Mesothelial cell of epicardium (in vitro differentiated cells): ENCODE measurements at regions not wholly inside any gene's neighbourhood (a gene's known extent, or its start where the extent isn't known, plus 50 kb on each side); places are given as distances from the start of the nearest gene placed in this dataset.
"Not testable (repeated sequence)": the region's sequence is repeated elsewhere in the genome, so short reads cannot be mapped to it uniquely, and the experiment has no call there.

Source experiments
- DNase-seq, 2 experiments: peaks; one replicate each; pipeline ENCODE4 v3.0.0; 2021; ENCODE audit warnings: low spot score in 2 of 2; ENCODE audit not compliant: unreplicated experiment in 2 of 2
- H3K27ac Mint-ChIP-seq: 2 replicates; pipeline ENCODE4 v1.8.0; 2021; ENCODE audit warnings: mixed read lengths
- H3K27me3 Mint-ChIP-seq: 2 replicates; pipeline ENCODE4 v1.8.0; 2021; ENCODE audit warnings: low read depth, mixed read lengths
- H3K36me3 Mint-ChIP-seq: 2 replicates; pipeline ENCODE4 v1.8.0; 2021; ENCODE audit warnings: mixed read lengths
- H3K4me1 Mint-ChIP-seq: 2 replicates; pipeline ENCODE4 v1.8.0; 2021; ENCODE audit warnings: mixed read lengths
- H3K4me3 Mint-ChIP-seq: 2 replicates; pipeline ENCODE4 v1.8.0; 2021; ENCODE audit warnings: mild to moderate bottlenecking, moderate library complexity, mixed read lengths
- H3K9me3 Mint-ChIP-seq: 2 replicates; pipeline ENCODE4 v1.8.0; 2021; ENCODE audit warnings: mixed read lengths
- CTCF ChIP-seq: fragments of 200-600 bp; sonication (generic); IDR thresholded peaks from one replicate; pipeline ENCODE4 v1.5.0; 2021; ENCODE audit warnings: antibody characterized with exemption; ENCODE audit not compliant: unreplicated experiment

- peaks cover 7% of the 10 kb centered on the region for H3K36me3 Mint-ChIP-seq
- TF ChIP-seq CTCF = no peak
- DNase-seq = no peak
- H3K27me3 Mint-ChIP-seq = peaks cover 2% of the 10 kb centered on the region
- H3K4me1 Mint-ChIP-seq = peaks cover 77% of the 10 kb centered on the region
- H3K4me3 Mint-ChIP-seq = no peak overlapping the region
- H3K9me3 Mint-ChIP-seq = no peaks in the 10 kb centered on the region
- H3K27ac Mint-ChIP-seq = peak overlapping the region; percentile 89
Measured at GRCh38 chr21:29433366-29434059, 134.8 kb downstream of the BACH1 start.

- H3K36me3 Mint-ChIP-seq = peaks cover 7% of the 10 kb centered on the region
- H3K4me1 Mint-ChIP-seq = peaks cover 71% of the 10 kb centered on the region
- H3K27ac Mint-ChIP-seq = peak overlapping the region; percentile 89
- DNase-seq = no peak
- peak overlapping the region; percentile 37 for H3K4me3 Mint-ChIP-seq
- H3K9me3 Mint-ChIP-seq = no peaks in the 10 kb centered on the region
- no peak for TF ChIP-seq CTCF
- H3K27me3 Mint-ChIP-seq = peaks cover 2% of the 10 kb centered on the region
Measured at GRCh38 chr21:29434081-29434480, 135.4 kb downstream of the BACH1 start.

GRCh38 chr21:29434982-29435381 lies 136.3 kb downstream of the BACH1 start:
- not testable (repeated sequence) for H3K36me3 Mint-ChIP-seq, H3K9me3 Mint-ChIP-seq, DNase-seq, H3K27me3 Mint-ChIP-seq
- Mint-ChIP-seq H3K4me3 (peak overlapping the region; percentile 37), H3K4me1 (peaks cover 66% of the 10 kb centered on the region), H3K27ac (peak overlapping the region; percentile 89)

GRCh38 chr21:29436143-29436542 lies 137.4 kb downstream of the BACH1 start:
- TF ChIP-seq CTCF = no peak
- Mint-ChIP-seq H3K27ac (peak overlapping the region; percentile 9), H3K27me3 (peaks cover 2% of the 10 kb centered on the region), H3K9me3 (no peaks in the 10 kb centered on the region), H3K4me3 (no peak overlapping the region), H3K36me3 (peaks cover 10% of the 10 kb centered on the region), H3K4me1 (peaks cover 55% of the 10 kb centered on the region)
- no peak for DNase-seq

GRCh38 chr21:29436650-29437049 lies 137.9 kb downstream of the BACH1 start:
- DNase-seq = no peak
- no peaks in the 10 kb centered on the region for H3K27me3 Mint-ChIP-seq
- TF ChIP-seq CTCF = no peak
- peaks cover 10% of the 10 kb centered on the region for H3K36me3 Mint-ChIP-seq
- H3K9me3 Mint-ChIP-seq = no peaks in the 10 kb centered on the region
- peak overlapping the region; percentile 9 for H3K27ac Mint-ChIP-seq
- H3K4me3 Mint-ChIP-seq = no peak overlapping the region
- peaks cover 57% of the 10 kb centered on the region for H3K4me1 Mint-ChIP-seq

GRCh38 chr21:29441651-29442050 lies 142.9 kb downstream of the BACH1 start:
- Mint-ChIP-seq H3K27me3 (no peaks in the 10 kb centered on the region), H3K4me3 (no peak overlapping the region), H3K36me3 (peaks cover 5% of the 10 kb centered on the region), H3K27ac (no peak overlapping the region), H3K4me1 (peaks cover 24% of the 10 kb centered on the region), H3K9me3 (peaks cover 6% of the 10 kb centered on the region)
- DNase-seq = no peak
- no peak for TF ChIP-seq CTCF
